ENCODE measurements at regions not wholly inside any gene's neighbourhood (a gene's known extent, or its start where the extent isn't known, plus 50 kb on each side); places are given as distances from the start of the nearest gene placed in this dataset.
"Not testable (repeated sequence)": the region's sequence is repeated elsewhere in the genome, so short reads cannot be mapped to it uniquely, and the experiment has no call there.

- Histone ChIP-seq H3K4me1 (ENCODE audit: control insufficient read depth, insufficient read depth, low read length, poor library complexity, severe bottlenecking) (no peaks in the 10 kb centered on the region), H3K36me3 (ENCODE audit: control insufficient read depth, insufficient read depth, low read length) (no peaks in the 10 kb centered on the region), H3K27ac (ENCODE audit: insufficient read depth, low read length, poor library complexity, severe bottlenecking) (no peak overlapping the region), H3K27me3 (ENCODE audit: control insufficient read depth, insufficient read depth, low read length) (no peaks in the 10 kb centered on the region), H3K4me3 (ENCODE audit: low read depth, low read length) (no peak overlapping the region), H3K9me3 (ENCODE audit: control insufficient read depth in 2 of 2, low read length in 2 of 2) (no peaks in the 10 kb centered on the region)
- DNase-seq, result no peak
- no peak for ATAC-seq (ENCODE audit: low read depth in 2 of 2)
- Mint-ChIP-seq H3K9me3 (peaks cover 0 to 33% (median 8%) of the 10 kb centered on the region in 7 donors), H3K27me3 (no peaks in the 10 kb centered on the region), H3K36me3 (no peaks in the 10 kb centered on the region), H3K4me1 (no peaks in the 10 kb centered on the region), H3K27ac (no peak overlapping the region), H3K4me3 (no peak overlapping the region)
These were observed 90.3 kb upstream of the CDH2 start for GRCh38 chr18:28267276-28267675.

- no peak overlapping the region for H3K27ac Mint-ChIP-seq
- no peaks in the 10 kb centered on the region for H3K36me3 Mint-ChIP-seq
- H3K27me3 ChIP-seq (ENCODE audit: control insufficient read depth, insufficient read depth, low read length), result no peaks in the 10 kb centered on the region
- no peaks in the 10 kb centered on the region for H3K36me3 ChIP-seq (ENCODE audit: control insufficient read depth, insufficient read depth, low read length)
- no peak overlapping the region for H3K27ac ChIP-seq (ENCODE audit: insufficient read depth, low read length, poor library complexity, severe bottlenecking)
- no peak overlapping the region for H3K4me3 ChIP-seq (ENCODE audit: low read depth, low read length)
- H3K27me3 Mint-ChIP-seq, result no peaks in the 10 kb centered on the region
- ATAC-seq (ENCODE audit: low read depth in 2 of 2), result no peak
- H3K9me3 Mint-ChIP-seq, result peaks cover 2 to 17% (median 8%) of the 10 kb centered on the region in 7 donors
- DNase-seq, result no peak
- no peaks in the 10 kb centered on the region for H3K4me1 ChIP-seq (ENCODE audit: control insufficient read depth, insufficient read depth, low read length, poor library complexity, severe bottlenecking)
- H3K9me3 ChIP-seq (ENCODE audit: control insufficient read depth in 2 of 2, low read length in 2 of 2), result peaks cover 0 to 2% of the 10 kb centered on the region in 2 experiments
- H3K4me1 Mint-ChIP-seq, result no peaks in the 10 kb centered on the region
- H3K4me3 Mint-ChIP-seq, result no peak overlapping the region
These were observed 79.2 kb upstream of the CDH2 start for GRCh38 chr18:28256166-28256565.

- Histone ChIP-seq H3K27ac (ENCODE audit: insufficient read depth, low read length, poor library complexity, severe bottlenecking) (no peak overlapping the region), H3K9me3 (ENCODE audit: control insufficient read depth in 2 of 2, low read length in 2 of 2) (peaks cover 0 to 2% of the 10 kb centered on the region in 2 experiments), H3K4me3 (ENCODE audit: low read depth, low read length) (no peak overlapping the region), H3K4me1 (ENCODE audit: control insufficient read depth, insufficient read depth, low read length, poor library complexity, severe bottlenecking) (no peaks in the 10 kb centered on the region), H3K36me3 (ENCODE audit: control insufficient read depth, insufficient read depth, low read length) (no peaks in the 10 kb centered on the region), H3K27me3 (ENCODE audit: control insufficient read depth, insufficient read depth, low read length) (no peaks in the 10 kb centered on the region)
- Mint-ChIP-seq H3K36me3 (no peaks in the 10 kb centered on the region), H3K4me3 (no peak overlapping the region), H3K27me3 (no peaks in the 10 kb centered on the region), H3K9me3 (peaks cover 0 to 15% (median 5%) of the 10 kb centered on the region in 7 donors), H3K27ac (no peak overlapping the region), H3K4me1 (no peaks in the 10 kb centered on the region)
- ATAC-seq (ENCODE audit: low read depth in 2 of 2) (no peak), DNase-seq (no peak)
These were observed 71.7 kb upstream of the CDH2 start for GRCh38 chr18:28248653-28249052.

- not testable (repeated sequence) for H3K36me3 ChIP-seq (ENCODE audit: control insufficient read depth, insufficient read depth, low read length); H3K27ac ChIP-seq (ENCODE audit: insufficient read depth, low read length, poor library complexity, severe bottlenecking); H3K9me3 ChIP-seq (ENCODE audit: control insufficient read depth in 2 of 2, low read length in 2 of 2); H3K36me3 Mint-ChIP-seq; H3K27me3 Mint-ChIP-seq; H3K27me3 ChIP-seq (ENCODE audit: control insufficient read depth, insufficient read depth, low read length); H3K4me3 ChIP-seq (ENCODE audit: low read depth, low read length); DNase-seq; H3K27ac Mint-ChIP-seq; H3K4me1 Mint-ChIP-seq; H3K4me3 Mint-ChIP-seq; H3K4me1 ChIP-seq (ENCODE audit: control insufficient read depth, insufficient read depth, low read length, poor library complexity, severe bottlenecking); ATAC-seq (ENCODE audit: low read depth in 2 of 2)
- peaks cover 0 to 10% (median 2%) of the 10 kb centered on the region in 7 donors for H3K9me3 Mint-ChIP-seq
These were observed 63.7 kb upstream of the CDH2 start for GRCh38 chr18:28240626-28241025.

GRCh38 chr18:28236487-28236886, 59.6 kb upstream of the CDH2 start:
- ATAC-seq (ENCODE audit: low read depth in 2 of 2), result no peak
- peaks cover 0 to 8% (median 2%) of the 10 kb centered on the region in 7 donors for H3K9me3 Mint-ChIP-seq

More at GRCh38 chr18:28236487-28236886, 59.6 kb upstream of the CDH2 start:
- Mint-ChIP-seq H3K27ac (no peak overlapping the region), H3K4me1 (no peaks in the 10 kb centered on the region), H3K4me3 (peak overlapping the region in 1 of 4 donors; percentile 38), H3K36me3 (no peaks in the 10 kb centered on the region), H3K27me3 (no peaks in the 10 kb centered on the region)
- no peaks in the 10 kb centered on the region for H3K27me3 ChIP-seq (ENCODE audit: control insufficient read depth, insufficient read depth, low read length)
- H3K4me1 ChIP-seq (ENCODE audit: control insufficient read depth, insufficient read depth, low read length, poor library complexity, severe bottlenecking), result no peaks in the 10 kb centered on the region
- no peaks in the 10 kb centered on the region for H3K36me3 ChIP-seq (ENCODE audit: control insufficient read depth, insufficient read depth, low read length)
- no peaks in the 10 kb centered on the region for H3K9me3 ChIP-seq (ENCODE audit: control insufficient read depth in 2 of 2, low read length in 2 of 2)
- no peak for DNase-seq
- H3K27ac ChIP-seq (ENCODE audit: insufficient read depth, low read length, poor library complexity, severe bottlenecking), result no peak overlapping the region
- H3K4me3 ChIP-seq (ENCODE audit: low read depth, low read length), result no peak overlapping the region

Data from CD4-positive, CD25-positive, alpha-beta regulatory T cell (primary cell).